Stimulated activated CD4-positive, alpha-beta T cell treated with anti-CD3 and anti-CD28 coated beads, Interleukin-4, amount 100 ng/mL, for 48 hours (primary cell): ENCODE measurements at regions not wholly inside any gene's neighbourhood (a gene's known extent, or its start where the extent isn't known, plus 50 kb on each side); places are given as distances from the start of the nearest gene placed in this dataset.

Source experiments
- DNase-seq, 2 donors: peaks; one replicate each; pipeline ENCODE4 v3.0.0-alpha.2; 2020; ENCODE audit warnings: low read depth in 2 of 2

DNA sequence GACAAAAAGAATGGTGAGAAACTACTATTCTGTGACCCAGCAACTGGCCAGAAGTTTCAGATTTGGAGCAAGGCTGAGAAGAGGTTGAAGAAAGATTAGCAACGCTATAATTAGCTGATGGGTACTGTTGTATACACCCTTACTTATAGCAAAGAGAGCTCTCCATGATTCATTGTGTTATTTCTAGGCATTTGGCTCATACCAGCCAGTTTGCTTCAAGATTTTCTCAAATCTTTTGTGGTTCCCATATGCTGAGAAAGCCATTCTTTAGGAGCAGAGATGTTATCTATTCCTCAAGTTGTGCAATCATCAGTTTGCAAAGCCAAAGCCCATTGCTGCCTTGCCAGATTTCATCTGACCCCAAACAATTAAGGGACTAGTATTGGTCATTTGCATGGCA is 179.4 kb downstream of the ETS1 start:
- DNase-seq = no peak

DNA sequence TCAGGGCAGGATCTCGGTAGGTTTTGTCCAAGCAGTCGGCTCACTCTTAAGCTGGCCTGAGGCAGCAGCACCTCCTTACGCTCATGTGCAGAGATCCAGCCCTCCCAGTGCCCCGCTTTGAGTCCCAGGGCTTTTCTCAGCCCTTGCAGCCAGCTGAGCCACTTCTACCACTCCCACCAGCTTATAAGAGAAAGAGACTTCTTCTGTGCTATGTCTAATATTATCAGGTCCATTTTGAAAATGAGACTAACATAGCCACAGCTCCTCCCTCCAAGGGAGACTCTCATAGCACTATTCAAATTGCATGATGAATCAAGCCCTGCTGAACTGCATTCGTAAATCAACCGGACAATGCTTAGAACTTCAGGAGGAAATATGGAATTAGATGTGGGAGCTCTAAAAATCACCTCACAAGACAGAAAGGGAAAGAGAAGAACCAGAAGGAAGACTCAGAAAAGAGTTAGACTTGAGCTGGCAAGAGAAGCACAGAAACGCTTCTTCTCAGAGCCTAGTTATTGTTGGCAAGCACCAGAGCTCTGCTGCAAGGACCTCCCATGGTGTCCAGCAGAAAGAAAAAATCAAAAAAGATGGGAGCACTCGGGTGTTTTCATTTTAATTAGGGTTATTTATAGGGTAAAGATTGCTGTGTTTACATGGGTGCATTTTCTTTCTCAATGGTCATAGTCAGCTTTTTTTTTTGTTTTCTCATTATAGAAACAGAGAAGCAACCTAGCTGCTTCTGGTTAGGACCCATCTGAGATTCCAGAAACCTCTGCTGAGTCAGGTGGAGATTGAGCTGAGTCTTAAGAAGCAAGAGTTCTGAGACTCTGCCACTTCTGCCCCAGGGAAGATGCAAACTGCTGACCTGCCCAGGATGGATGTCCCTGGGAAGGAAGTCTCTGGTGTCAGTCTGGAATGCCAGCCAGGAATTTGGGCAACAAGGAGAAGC is 181.4 kb downstream of the ETS1 start:
- DNase-seq = no peak

DNA sequence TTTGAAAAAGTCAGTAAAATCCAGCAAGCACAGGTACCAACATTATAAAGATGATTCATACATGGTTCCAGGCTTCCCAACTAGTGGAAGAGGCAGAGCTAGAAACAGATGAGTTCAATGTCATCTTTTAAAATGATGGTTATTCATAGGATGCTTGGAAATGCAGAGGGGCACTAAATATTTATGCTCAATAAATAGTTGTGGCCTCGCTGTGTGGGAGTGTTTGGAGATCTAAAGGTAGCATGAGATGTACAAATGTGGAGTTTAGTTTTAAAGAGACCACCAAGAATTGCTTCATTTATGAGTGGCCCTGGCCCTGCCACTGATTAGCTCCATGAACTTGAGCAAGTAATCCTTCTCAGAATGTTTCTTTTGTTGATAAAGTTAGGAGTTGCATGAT is 182.2 kb downstream of the ETS1 start:
- no peak for DNase-seq

DNA sequence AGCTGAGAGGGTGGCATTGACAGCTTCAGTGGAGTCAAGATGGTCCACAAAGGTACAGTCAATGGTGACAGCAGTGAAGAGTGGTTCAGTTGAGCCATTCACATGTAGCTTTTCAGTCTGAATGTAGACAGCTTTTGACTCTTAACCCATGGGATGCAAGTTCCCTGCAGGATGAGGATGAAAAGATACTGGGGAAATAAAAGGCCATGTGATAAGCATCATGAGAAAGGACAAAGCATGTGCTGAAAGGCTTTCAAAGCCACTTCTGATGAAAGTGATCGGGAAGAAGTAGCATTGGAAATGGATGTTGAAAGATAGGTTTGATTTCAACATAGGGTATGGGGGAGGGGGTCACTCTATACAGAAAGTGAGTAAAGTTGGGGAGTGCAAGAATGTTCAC is 182.9 kb downstream of the ETS1 start:
- DNase-seq = no peak

DNA sequence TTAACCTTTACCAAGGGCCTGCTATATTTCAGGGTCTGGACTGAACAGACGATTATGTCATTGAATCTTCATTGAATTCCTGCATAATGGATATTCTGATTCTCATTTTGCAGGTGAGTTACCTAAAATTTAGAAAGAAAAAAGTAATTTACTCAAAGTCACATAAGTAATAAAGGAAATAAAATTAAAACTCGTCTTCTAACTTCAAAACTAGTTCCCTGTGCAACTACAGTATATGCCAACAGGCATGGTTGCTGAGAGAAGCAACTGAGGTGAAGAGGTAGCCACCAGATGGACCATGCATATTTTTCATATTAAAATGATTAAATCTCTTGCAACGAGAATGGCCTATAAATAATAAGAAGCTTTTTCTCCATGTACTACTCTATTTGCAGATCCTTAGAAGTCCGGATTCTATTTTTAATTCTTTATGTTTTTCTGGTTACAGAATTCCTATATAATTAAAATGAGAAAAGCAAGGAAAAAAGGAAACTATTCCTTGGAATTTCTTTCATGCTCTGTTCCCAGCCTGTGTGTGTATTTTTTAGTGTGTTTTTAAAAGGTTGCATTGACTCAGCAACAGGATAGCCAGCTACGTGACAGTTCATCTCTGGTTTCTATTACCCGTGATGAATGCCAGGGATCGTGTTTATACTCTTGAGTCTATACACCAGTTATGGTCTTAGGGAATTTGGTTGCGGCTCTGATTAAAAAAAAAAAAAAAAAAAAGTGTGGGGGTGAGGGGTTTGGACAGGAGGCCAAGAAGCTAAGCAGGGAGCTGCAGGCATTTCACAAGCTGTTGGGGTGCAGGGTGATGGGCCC is 186.8 kb downstream of the ETS1 start:
- no peak for DNase-seq

DNA sequence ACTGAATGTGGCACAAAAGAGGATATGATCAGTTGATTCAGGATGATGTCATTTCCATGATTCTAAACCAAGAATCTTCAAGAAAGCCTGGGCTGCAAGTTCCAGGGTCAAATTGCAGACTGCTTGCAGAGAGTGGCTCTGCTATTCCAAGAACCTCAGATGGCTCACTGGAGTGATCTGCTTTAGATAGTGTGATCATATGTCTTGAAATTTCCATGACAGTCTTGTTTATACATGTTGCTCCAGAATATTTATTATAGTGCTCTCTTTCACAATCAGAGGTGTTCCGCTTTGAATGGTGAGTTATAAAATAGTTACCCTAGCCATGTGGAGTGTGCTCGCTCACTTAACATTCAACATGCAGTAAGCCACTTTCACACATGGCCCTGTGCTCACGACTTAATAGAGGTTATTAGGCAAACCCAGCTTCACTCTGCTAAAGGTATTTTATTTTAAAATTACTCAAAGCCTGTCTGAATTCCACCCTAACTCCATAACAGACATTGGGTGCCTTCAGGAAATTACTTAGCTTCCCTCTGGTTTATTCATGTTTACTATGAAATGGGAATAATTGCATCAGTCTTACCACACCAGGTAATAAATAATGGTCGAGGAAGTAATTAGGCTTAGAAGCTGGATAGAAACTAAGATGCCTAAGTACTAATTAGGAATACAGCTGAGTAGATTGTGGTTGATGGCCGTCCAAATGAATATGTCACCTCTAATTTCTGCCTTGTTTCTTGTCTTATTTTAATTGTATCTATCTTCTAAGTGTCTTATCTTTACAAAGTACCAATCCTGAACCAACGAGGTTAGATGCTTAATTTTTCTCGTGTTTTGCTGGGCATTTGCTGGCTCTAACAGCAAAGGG is 187.9 kb downstream of the ETS1 start:
- DNase-seq = no peak

DNA sequence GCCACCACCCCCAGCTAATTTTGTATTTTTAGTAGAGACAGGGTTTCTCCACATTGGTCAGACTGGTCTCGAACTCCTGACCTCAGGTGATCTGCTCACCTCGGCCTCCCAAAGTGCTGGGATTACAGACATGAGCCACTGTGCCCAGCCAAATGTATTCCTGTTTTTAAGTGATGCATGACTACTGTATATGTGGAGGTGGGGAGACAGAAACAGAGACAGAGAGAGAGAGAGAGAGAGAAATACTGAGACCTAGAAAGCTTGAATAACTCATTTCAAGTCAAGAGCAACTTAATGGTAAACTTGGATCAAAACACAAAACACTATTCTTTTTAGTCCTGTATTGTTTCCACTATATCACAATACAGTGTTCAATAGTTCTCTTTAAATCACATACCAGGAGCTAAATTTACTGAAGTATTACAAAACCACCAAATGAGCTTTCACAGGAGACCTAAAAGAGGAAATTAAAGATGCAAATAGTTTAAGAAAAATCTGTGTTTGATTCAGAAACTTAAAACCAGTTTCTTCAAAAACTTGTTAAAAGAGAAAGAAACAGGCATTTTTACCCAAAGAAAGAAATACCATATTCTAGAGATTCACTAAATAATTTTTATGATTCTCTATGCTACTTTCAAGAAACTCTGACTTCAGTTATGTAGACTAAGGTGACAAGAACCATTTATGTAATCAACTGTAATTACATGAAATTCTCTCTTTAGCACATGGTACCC is 188.7 kb downstream of the ETS1 start:
- no peak for DNase-seq

DNA sequence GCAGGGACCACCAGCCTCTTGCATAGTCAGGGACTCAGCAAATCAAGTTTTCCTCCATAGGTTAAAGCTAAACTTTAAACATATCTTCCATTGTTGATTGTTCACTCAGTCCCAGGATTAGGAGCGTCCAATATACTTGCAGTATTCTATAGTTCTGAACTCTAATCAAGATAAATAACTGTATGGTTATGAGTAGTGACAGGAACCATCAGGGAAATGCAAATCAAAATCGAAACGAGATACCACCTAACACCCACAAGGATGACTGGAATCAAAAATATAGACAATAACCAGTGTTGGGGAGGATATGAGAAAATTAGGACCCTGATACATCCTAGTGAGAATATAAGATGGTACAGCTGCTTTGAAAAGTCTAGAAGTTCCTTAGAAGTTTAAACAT is 190.0 kb downstream of the ETS1 start:
- DNase-seq = no peak

DNA sequence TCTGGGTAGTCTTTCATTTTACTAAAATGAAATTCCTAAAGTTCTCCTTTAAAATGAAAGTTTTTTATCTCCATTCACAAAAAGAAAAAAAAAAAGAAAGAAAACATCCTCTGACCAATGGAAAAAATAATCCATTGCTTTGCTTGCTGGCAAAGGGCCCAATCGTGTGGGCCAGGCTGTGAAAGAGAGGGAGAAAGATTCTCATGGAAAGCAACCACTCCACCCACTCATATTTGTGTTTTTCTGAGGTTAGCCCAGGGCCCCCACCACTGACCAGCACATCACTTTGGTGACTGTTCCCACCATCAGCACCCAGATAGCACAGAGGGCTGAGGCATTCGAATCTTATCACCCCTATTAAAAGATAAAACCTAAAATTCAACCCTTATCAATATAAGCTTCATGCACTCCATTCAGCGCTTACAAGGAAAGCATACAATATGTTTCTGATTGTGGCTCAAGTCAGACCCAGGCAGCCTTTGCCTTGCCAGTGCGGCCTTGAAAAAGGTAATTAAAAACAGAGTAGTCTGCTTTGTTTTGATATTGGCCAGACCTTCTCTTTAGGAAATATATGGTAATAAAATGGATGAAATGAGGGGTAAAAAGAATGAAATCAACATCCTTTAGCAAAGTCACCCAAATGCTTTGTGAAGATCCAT is 192.8 kb downstream of the ETS1 start:
- DNase-seq = no peak

DNA sequence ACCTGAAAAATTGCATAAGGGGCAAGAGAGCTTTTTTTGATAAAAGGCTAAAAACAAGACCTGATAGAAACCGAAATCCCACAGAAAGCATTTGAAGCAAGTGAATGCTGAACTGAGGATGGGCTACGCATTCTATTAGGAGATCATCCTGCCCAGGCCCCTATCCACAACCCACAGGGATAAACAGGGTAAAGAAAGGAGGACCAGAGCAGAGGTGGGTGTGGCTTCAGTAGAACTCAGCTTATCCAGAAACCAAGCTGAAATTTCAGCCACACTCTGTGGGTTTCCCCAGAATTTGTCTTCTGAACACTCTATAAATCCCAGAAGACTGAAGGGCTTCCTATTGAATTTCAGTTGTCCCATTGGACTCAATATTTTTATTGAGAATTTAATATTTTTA is 195.1 kb downstream of the ETS1 start:
- DNase-seq = no peak

DNA sequence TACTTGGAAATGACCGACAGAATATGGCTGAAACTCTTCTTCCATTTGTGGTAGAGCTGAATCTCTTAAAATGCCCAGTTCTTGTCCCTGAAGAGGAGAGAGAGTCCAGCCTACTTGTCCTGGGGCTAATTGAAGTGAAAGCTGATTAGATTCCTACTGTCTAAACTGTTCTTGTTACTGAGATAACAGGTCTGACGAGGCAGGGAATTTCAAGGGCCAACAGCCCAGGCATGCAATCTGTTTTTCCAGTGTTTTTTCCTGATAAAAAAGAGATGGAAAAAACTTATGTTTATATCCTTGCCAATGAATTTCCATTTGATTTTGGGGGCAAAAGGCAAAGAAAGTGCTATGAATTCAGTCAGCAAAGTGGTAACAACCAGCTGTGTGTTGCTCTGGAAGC is 195.5 kb downstream of the ETS1 start:
- DNase-seq = no peak

DNA sequence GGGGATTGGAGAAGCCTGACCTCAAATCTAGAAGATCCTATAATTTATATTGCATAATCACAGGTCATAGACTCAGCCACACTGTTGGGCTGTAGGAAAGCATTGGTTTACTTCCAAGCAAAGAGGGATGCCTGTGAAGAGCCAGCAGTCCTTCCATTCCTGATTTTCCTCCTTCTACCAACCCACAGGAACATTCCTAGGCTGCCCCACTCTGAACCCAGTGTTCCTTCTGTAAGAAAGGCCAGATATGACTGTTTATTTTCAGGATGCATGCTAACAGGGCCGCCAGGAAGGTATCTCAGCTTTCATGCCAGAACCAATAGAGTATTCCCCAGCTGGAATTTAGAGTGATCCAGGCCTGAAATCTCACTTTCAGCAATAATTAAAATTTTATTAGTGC is 197.1 kb downstream of the ETS1 start:
- no peak for DNase-seq

DNA sequence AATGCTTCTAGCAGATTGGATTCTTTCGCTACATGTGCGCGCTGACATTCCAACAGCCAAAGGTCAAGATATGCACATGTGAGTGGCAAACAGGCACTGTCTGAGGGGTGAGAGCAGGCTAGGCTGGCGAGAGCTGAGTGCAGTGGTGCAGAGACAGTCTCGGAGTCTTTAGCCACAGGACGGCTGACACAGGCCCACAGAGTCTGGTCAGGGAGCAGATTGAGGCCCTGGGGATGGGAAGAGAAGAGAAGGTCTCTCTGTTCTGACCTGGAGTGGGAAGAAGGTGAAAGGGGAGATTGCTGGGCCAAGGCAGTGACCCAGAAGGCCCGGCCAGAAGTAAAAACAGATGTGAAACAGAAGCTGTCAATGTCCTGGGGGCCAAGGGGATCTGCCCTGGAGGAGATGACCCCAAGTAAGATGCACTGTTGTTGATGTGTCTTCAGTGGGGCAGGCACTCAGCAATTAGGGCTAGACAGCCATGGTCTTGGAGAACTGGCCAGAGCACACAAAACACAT is 197.8 kb downstream of the ETS1 start:
- DNase-seq = no peak

DNA sequence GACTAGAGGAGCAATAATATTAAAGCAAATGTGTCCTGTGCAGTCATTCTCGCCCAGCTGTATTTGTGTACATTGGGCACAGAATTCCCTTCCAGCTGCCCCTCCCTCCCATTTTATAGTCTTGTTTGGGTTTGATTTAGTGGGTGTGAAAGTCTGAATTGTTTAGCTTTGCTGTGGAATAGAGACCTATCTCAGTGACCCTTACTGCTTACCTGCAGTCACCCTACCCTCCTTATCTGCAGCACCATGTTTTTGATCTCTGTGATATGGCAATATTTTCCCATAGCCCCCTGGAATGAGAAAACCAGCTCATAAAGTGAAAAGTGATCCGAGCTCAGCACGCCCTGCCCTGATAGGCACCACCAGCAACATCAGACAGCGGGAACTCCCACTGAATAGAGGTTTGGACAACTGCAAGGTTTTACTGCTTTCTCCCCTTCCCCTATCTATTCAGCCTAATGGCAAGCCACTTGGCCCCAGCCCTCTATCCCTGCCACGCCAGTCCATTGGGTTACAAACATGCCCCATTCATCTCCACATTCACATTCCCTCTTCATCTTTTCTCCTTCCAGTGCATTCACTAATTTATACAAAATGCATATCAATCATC is 199.0 kb downstream of the ETS1 start:
- DNase-seq = no peak

DNA sequence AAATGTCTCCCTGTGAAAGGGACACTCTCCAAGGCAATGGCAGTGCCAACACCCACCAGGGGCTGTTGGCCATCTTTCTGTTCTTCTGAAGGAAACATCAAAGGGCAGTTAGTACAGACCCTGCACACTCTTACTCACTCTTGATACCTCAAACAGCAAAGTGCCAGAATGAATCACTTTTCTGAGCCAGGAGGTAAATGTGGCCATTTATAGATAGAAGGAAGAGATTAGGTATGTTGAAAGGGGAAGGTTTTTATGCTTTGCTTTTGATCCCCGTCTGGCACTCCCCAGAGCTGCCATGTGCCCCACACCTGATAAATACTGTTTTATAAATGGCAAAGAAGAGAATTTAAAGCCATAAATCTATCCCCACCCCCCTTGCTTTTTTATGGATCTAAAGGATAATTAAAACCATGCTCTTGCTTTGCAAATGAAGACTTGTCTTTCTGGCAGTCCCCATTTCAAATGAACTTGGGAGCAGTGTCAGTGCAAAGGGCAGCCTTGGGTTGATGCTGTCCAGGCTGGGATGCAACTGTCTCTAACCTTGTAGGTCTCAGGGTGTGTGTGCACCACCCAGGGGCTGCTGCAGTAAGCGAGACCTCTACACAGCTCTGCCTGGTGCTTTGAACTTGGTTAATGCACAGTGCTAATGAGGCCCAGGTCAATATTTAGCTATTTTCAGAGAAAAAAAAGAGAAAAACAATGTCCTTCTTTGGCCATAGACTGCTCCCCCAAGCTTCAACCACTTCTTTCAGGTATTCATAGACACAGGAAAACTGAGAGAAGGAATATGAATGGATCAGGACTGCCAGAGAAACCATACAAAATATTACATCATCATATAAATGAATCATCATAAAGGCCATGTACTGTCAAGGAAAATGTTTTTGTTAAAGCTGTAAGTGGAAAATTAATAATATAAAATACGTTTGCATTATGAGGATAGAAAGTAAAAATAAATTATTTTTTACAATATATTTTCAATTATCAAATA is 207.5 kb downstream of the ETS1 start:
- peak in 1 of 2 donors; percentile 15 for DNase-seq

DNA sequence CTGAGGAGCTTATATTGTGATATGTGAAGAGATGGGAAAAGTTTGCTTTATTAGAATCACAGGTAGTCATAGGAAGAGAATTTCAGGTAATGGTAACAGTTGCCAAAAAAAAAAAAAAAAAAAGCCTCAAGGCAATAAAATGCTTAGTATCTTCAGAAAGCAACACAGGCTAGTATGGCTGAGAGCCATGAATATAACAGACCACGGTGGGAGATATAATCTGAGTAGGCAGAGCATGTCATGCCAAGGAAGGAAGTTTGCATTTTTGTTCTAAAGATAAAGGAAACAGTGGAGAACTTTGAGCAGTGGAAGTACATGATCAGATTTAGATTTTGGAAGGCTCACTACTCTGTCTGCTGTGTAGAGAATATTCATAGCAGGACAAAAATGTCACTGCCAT is 211.4 kb downstream of the ETS1 start:
- no peak for DNase-seq

DNA sequence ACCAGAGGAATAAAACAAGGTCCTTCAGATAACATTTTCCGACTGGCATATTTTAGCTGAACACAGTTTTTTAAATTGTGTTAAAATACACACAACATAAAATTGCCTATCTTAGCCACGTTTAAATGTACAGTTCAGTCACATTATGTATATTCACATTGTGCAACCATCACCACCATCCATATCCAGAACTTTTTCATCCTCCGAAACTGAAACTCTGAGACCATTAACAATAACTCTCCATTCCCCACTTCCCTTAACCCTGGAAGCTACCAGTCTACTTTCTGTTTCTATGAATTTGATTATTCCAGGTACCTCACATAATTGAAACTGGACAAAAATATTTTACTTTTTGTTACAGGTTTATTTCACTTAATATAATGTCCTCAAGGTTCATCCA is 213.3 kb downstream of the ETS1 start:
- DNase-seq = no peak

DNA sequence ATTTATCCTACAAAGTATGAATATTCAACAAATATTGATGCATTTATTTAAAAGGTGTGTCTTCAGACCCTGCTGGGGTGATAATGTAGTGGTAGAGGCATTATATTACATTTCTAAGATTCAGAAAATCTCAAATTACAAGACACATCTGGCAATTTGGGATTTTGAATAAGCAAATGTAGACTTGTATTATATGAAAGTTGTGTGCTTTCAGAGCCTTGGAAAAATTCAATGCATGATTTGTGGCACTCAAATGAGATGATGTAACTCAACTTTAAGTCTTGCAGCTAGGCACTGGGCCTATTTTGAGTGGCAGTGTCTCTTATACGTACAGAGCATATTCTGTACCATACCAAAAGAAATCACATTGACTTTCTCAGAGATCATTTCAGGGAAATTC is 214.4 kb downstream of the ETS1 start:
- DNase-seq = no peak

DNA sequence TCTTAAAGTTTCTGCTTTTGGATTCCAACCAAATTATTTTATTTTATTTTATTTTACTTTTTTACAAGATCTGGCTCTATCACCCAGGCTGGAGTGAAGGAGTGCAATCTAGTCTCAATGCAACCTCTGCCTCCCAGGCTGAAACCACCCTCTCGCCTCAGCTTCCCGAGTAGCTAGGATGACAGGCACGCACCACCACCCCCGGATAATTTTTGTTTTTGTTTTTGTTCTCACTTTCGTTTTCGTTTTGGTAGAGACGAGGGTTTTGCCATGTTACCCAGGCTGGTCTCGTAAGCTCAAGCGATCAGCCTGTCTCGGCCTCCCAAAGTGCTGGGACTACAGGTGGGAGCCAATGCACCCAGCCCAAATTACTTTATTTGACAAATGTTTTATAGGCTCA is 219.8 kb downstream of the ETS1 start:
- DNase-seq = no peak
